HCEC 1CT (cell line): ENCODE measurements at regions not wholly inside any gene's neighbourhood (a gene's known extent, or its start where the extent isn't known, plus 50 kb on each side); places are given as distances from the start of the nearest gene placed in this dataset.

Experiments used
- DNase-seq: peaks from one replicate; pipeline ENCODE4 v3.0.0-alpha.2; 2017

DNA sequence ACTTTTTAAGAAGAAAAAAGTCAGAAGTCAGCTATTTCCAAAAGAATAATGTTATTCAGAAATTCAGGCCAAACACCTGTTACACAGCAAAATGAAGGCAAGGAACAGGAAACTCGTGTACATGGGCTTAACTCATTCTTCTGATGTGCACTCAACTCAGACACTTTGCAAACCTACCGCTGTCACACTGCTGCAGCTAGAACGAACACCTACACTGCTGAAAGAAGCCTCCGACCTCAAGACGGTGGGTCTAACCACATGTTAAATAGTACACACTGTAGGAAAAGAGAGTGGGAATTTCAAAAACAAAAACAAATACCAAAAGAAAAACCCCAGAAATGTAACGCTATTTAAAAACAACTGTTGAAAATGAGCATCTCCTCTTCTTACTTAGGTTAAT lies 384.5 kb downstream of the IRX1 start:
- no peak for DNase-seq

DNA sequence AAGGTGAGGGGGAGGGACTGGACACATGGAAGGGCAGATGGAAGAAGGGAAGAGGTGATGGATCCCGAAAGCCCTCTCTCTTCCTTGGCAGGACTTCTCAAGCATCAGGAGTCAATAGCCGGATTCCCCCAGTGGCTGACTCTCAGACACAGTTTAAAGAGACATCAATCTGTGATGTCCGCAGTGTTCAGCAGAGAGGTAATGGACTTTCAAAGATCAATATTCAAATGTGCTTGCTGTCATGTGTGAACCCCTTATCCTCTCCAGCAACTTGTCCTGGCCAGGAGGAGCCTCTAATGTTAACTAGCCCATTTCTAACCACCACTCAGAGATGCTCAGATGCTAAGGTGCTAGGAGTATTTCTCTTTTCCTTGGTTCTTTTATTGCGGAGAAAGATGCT lies 392.2 kb downstream of the IRX1 start:
- DNase-seq, result no peak

DNA sequence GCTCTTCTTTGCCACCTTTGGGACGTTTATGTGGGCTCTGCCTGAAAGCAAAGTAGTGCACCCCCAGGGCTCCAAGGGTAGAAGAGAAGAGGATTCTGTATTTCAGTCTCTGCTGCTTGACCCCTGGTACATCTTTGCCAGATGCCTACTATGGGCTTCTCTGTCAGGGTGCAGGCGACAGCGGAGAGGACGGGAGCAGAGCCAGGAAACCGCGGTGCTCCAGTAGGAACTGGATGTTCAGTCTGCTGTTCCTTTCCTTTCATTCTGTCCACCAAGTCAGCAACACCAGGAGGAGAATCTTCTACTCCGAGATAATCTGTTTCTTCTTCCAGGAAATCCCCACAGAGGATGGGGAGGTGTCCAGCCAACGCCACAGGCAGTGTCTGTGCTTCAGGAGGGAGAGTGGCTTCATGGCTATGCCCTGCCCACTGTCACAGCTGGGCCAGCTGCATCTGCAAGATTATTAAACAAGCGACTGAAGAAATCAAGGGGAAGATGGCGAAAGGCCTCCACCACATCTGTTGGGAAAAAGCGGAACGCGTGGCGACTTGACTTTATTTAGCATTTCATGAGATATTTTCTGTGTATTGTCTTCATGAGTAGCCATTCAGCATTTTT lies 398.3 kb downstream of the IRX1 start:
- DNase-seq, result no peak

DNA sequence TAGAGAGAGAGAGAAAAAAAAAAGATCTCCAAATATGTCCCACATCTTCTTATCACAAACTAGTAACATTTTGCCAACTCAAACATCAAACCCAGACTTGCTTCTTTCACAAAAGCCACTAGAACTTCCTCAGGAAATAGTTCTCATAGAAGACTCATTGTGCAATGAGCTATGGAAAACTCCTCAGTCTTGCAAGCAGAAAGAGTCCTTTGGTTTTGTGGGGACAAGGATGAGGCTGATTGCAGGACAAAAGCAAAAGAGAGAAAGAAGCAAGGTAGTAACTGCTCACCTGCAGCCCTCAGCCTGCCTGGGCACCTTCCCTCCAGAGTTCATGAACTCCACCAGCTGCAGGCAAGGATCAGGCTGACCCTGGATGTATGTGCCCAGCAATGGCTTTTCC lies 399.0 kb downstream of the IRX1 start:
- no peak for DNase-seq

DNA sequence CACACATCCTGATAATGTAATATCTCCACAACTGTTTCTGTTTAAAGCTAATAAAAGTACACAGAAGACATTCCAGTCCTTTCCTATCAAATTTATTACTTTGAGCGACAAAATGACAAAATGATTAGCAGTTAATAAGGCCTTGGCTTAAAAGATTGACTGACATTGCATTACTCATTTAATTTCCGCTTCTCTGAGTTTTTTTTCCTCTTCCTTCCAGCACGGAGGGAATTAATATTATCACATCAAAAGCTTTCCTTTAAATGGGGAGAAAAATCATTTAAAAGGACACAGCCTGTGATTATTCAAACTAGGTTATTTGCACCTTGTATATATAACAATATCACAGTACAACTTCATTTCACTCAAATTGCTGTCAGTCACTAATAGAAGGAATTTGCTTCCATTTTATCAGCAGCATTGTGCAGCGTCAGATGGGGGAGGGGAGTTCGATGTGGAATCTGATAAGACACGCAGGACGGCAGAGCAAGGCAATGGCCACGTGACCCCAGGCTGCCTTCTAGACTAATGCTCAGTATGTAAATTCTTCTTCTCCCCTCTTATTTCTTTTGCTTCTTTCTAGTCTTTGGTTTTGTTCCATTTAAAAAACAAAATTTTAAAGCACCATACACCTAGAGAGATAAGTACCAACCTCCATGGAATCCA lies 400.5 kb downstream of the IRX1 start:
- DNase-seq, result no peak

DNA sequence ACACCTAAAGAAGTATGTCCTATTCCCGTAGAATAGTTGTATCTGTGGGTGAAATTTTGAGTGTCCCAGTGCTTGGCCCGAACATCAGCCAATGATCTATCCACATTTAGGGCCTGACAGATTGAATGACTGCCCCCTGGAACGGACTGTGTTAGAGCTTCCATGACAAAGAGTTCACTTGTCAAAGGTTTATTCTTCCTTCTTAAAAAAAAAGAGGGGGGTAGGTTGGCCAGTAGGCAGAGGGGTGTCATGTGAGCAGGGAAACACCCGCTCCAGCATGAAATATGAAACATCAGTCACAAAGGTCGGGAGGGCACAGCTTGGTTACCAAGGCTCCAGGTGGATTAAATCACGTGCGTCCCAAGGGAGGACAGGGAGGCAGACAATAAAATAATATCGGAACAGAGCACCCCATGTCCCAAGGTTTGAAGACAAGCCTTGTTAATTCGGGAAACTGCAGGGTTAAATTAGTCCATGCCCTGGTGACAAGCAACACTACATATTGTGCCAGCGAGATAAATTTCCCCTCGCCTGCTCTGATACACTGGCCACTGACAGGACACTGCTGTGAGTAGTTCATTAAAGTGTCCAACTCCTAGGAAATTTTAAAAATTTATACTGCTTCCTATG lies 401.2 kb downstream of the IRX1 start:
- no peak for DNase-seq

DNA sequence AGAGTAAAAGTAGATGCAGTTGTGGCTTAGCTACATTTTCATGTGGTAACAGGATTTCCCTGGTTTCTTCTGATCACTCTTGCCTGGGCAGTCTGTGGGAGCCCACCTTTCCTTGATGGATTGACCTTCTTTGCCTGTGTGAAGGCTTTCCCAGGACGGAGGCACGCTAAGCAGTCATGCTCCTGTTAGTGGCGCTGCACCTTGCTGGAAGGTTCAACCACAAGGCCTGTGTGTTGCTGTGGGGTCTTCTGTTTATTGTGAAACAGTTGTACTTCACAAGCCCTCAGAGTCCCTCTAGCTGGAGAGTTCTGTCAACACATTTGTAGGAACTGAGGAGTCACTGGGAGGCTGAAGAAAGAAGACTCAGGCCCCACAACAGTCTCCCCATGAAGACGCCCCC lies 402.0 kb downstream of the IRX1 start:
- DNase-seq, result no peak

DNA sequence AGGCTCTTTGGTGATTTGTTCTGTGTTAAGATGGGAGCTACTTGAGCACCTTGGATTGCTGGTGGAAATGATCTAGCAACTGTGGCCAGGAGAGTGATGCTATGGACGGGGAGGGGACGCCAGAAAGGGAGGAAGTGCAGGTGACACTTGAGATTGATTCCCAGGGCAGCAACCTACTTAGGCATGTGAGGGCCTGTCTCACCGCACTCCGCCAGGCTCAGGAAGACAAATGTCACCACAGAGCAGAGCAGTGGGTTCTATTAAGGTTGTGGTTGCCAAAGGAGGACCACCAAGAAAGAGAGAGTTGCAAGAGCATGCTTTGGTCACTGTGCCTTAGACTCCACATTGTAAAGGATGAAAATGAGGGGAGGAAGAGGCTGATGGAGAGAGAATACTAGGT lies 404.3 kb downstream of the IRX1 start:
- DNase-seq, result no peak

DNA sequence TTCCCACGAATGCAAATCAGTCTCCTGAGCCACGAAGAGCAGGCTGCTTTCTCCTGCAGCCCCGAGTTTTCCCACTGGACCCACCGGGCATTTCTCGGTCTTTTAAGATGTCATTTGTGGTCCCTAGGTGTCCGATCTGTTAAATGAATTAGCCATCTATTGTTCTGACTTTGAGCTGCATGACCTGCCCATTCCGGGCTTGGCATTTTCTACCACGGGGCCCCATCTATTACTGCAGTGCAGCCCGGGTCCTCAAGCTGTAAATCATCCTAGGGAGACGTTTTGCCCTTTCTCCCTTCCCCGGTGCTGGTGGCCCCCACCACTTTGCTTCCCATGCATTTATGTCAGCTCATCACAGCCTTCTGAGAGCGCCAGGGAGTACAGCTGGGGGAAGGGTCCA lies 405.4 kb downstream of the IRX1 start:
- no peak for DNase-seq

DNA sequence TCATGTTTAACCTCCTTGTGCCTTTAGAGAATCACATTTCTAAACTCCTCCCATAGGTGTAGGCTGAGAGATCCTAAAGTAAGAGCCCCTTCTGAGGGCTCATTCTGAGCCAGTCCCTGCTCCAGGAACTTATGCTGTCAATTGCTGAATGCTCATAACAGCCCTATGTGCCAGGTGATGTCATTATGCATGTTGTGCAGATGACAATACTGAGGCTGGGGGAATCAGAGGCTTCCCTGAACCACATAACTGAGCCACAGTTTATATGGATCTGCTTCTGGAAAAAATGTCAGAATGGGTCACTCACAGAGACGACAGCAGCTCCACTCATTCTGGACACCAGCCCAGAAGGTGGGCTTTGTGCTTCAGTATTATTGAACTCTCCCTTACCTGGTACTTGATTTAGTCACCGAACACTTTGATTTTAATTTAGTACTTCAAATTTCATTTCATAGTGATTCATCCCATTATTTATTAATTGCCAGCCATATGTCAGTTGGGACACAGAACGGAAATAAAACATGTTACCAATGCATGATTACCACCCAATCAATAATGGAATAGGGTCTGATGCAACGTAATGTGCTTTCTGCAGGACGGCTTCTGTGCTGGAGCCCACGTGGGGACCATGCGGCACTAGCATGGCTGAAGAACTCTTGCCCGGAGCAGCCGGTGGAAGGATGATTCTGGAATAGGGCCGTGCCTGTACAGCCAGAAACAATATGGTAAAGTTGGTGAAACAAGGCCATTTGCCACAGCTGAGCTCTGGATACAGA lies 406.3 kb downstream of the IRX1 start:
- DNase-seq, result no peak

DNA sequence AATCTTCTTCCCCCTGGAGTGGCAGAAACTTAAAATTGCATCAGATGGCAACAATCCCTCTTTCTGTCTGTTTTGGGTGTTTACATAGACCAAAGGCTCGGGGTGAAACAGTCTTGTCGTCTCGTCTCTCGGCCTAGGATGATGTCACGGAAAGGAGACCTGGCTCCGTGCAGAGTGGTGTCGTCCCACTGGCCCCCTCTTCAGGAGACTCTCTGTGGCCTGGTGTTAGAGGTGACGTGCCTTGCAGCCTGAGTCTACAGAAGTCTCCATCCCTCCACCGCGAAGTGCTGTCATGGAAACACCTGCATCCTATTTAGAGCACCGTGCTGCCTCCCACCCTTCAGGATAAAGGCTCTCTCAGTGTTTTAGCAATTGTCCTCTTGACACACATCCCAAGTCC lies 409.7 kb downstream of the IRX1 start:
- no peak for DNase-seq

DNA sequence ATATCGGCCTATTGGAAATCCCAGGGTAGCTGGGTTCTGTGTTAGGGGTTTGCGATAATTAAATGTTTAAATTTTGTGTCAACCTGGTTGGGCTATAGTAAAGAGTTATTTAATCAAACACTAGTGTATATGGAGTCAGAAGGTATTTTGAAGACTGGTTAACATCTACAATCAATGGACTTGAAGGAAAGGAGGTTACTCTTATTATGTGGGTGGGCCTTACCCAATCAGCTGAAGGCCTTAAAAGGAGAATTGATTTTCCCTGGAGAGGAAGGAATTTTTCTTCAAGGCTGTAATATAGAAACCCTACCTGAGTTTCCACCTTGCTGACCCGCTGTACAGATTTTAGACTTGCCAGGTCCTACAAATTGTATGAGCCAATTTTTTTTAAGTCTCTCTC lies 411.4 kb downstream of the IRX1 start:
- DNase-seq, result no peak

DNA sequence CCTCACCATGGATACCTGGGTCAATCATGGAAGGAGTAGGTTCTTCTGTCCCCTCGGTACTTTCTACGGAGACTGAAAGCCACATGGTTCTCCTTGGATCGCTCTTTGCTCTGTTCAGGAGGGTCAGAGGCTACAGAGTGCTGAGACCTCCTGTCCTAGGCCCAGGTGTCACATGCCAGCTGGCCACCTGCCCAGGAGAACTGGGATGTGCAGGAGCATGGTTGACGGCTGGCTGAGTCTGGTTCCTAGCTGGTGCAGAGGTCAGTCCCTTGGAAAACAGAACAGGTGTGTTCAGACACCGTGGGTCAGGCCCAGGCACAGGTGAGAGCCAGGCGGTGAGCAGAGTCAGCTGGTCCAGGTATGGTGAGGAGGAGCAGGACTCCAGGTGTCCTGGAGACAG lies 416.3 kb downstream of the IRX1 start:
- no peak for DNase-seq

DNA sequence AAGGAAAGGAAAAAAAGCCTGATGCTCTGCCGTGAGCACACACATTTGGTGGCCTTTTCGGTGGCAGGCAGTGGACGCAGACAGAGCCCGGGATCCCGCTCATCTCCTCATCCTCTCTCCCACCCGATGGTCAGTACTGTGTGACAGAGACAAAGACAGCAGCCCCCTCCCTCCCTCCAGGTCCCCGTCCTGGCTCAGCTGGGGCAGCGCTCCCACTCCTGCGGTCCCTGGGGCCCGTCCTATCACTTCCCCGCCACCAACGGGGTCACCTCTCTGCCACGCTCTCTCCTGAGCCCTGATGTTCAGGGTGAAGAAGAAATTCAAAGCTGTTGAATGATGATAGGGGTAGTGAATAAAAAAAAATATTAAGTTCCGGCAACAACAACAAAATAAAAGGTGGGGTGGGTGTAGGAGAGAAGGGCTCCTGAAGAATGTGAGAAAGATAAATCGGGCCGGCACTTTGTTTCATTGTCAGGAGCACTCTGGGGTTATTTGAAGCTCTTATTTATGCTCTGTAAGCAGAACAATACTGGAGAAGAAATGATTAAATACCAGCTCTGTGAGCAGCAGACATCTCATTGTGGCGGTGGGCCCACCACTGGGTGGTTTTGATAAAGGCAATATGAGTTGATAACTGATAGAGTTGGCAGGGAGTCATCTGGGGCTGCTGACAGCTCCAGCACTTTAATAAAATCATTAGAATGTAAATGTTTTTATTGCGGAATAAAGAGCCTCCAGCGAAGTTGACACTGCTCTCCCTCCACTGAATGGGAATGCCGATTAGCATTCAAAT lies 417.7 kb downstream of the IRX1 start:
- no peak for DNase-seq

DNA sequence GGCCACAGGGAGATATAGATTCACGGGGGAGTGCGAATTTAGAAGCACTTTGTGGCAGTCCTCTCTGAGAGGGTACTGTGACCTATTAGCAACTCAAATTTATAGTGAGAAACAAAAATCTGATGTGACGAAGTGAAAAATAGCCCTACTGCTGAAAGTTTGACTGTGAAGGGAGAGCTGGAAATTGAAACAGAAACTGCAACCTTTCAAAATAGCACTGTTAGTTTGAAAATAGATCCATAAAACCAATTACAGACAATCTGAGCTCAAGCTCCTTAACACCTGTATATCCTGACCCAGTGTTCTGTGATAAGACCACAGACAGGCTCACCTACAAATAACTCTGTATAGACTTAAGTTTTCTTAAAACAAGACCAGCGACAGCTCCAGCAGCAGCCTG lies 420.1 kb downstream of the IRX1 start:
- DNase-seq, result no peak

DNA sequence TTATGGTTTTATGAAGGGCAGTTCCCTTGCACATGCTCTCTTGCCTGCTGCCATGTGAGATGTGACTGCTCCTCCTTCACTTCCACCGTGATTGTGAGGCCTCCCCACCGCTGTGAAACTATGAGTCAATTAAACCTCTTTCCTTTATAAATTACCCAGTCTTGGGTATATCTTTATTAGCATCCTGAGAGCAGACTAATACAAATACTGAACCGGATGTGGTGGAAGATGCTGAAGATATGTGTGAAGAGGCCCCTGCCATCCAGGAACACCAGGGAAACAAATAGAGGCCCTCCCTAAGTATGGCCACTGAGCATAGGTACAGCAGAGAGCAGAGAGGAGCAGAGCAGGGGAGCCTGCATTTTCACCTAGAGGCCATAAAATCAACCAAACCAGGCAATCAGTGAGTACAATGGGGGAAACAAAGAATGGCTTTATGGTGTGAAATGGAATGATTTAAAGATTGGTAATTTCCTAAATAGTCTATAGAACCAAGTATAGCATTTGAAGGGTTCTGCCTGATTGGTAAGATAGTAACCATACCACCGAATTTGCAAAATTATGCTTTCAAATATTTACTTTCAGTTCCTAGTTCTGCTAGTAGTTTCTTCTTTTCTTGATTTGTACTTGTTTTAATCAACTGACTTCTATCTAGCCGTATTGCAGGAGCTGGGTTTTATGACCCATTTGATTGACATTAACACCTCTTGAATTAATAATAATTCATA lies 421.6 kb downstream of the IRX1 start:
- no peak for DNase-seq

DNA sequence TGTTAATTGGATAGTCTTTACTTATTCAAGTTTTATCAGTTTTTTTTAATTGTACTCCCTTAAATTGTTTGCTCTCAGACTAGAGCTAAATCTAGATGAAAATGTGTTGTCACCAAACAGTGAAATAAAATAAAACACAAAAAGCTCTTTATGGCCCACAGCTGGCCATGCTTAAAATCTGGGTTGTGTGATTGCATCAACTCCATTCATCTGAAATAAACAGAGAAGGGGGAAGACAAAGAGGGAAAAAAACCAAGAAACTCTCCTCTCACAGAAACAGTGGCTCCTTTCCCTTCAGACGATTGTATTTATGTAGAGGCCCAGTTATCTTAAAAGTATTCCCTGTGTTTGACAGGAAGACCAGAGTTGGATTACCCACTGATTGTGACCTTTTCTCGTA lies 422.4 kb downstream of the IRX1 start:
- no peak for DNase-seq

DNA sequence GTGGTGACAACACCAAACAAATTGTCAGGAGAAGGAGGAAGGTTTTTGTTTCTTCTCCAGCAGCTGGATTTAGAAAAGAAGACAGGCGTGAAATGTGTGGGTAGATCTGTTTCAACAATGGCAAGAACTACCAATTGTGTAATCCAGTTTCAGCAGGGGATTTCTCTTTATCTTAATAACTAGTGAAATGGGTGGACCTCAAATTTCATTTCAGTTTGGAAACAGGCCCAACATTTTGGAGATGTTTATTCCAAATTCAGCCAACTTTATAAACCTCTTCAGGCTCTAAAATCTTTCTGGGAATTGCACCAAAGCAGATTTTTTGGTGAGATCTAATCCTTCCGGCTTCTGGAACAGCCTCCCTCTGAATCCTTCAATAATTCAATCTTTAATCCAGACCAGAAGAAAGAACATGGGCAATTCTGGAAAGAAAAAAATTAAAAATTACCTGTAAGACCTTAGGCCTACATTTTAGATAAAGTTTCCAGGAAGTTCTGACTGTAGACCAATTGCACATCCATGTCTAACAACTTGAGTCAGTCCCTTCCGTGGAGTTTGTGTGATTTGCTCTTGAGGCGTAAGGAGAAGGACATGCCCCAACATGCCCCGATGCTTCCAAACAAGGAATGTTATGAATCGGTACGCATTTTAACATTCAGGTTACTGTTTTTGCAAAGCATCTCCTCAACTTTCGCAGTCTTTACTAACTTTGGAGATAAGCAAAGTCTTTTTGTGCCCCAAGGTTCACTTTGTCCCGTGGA lies 423.6 kb downstream of the IRX1 start:
- DNase-seq, result no peak

DNA sequence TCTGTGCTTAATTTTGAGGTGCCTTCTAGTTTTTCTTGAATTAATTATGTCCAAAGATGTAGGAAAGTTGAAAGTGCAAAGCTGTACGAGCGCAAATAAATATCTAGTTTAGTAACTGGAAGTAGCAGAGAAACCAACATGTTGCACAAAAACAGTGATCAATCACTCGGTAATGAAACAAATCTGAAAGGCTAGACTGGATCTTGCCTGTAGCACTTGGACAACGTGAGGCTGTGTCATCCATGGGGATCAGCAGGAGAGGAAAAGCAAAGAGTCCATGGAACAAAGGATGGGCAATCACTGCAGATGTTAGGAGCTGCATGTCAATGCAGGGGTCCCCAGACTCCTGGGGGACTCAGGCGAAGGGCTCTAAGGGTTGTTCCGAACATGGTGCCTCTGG lies 424.2 kb downstream of the IRX1 start:
- no peak for DNase-seq

DNA sequence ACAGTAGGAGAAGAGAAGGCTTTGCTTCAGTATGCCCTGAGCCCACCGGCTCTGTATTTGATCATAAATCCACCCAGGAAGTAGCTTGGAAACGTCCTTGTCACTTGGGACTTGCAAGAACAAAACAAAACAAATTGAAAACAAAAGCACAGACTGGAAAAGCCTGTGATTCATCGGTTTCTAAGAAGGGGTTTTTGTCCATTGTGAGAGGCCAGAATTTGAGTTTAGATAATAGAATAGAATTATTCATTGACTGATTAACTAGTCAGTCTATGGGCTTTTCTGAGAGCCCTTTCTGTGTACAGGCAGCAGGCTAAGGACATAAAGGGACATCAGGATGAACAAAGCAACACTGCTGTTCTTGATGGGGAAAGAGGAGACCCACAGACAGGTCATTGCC lies 424.8 kb downstream of the IRX1 start:
- no peak for DNase-seq

DNA sequence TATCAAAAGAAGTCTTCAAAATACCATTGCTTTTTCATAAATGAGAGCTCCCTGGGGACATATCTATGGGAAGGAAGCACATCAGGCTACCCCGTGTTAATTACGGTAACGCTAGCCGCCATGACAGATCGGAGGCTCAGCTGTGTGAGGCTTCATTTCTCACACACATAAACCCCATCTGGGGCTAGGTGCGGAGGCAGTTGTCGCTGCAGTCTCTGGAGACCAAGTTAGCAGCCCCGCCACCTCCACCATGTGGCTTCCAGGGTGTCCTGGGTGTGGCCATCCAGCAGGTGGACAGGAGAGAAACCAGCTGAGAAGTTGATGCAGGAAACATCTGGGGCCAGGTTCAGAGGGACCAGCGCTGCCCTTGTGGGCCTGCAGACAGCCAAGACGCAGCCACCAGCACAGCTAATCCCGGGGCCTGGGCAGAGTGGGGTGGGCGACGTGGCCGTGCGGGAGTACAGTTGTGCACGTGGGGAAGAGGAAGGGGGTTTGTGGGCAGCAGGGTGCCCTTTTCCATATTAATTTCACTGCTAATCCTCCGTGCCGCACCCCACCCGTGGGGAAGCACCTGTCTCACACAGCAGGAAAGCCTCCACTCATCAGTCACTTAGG lies 426.5 kb downstream of the IRX1 start:
- DNase-seq, result peak; percentile 0
